ENCODE measurements at regions not wholly inside any gene's neighbourhood (a gene's known extent, or its start where the extent isn't known, plus 50 kb on each side); places are given as distances from the start of the nearest gene placed in this dataset.

- H3K36me3 ChIP-seq (ENCODE audit: control insufficient read depth in 2 of 2, insufficient read depth in 1 of 2, low read length in 2 of 2) = no peaks in the 10 kb centered on the region
- TF ChIP-seq ZNF76 (tag by site-specific recombination; IDR thresholded peaks at IDR 0.05; ENCODE audit: borderline replicate concordance, low read depth) (no peak), ZNF660 (tag by site-specific recombination; IDR thresholded peaks at IDR 0.05) (no peak), PRDM10 (tag by site-specific recombination; IDR thresholded peaks at IDR 0.05) (no peak), YY2 (tag by site-specific recombination; IDR thresholded peaks at IDR 0.05) (no peak), ZFP3 (tag by site-specific recombination; IDR thresholded peaks at IDR 0.05; ENCODE audit: low read depth) (no peak), BCL11B (tag by site-specific recombination; IDR thresholded peaks at IDR 0.05; ENCODE audit: low read depth) (no peak), ZNF223 (tag by site-specific recombination; IDR thresholded peaks at IDR 0.05) (no peak), TCF7L2 (IDR thresholded peaks at IDR 0.05; ENCODE audit: borderline replicate concordance, low read depth, low read length) (no peak), ZNF292 (tag by site-specific recombination; IDR thresholded peaks at IDR 0.05; ENCODE audit: borderline replicate concordance, low read depth) (no peak), ZNF629 (tag by site-specific recombination; IDR thresholded peaks at IDR 0.05) (no peak), ZNF354C (tag by site-specific recombination; IDR thresholded peaks at IDR 0.05; ENCODE audit: borderline replicate concordance, low read depth) (no peak)
- TF ChIP-seq, protein P1, sequence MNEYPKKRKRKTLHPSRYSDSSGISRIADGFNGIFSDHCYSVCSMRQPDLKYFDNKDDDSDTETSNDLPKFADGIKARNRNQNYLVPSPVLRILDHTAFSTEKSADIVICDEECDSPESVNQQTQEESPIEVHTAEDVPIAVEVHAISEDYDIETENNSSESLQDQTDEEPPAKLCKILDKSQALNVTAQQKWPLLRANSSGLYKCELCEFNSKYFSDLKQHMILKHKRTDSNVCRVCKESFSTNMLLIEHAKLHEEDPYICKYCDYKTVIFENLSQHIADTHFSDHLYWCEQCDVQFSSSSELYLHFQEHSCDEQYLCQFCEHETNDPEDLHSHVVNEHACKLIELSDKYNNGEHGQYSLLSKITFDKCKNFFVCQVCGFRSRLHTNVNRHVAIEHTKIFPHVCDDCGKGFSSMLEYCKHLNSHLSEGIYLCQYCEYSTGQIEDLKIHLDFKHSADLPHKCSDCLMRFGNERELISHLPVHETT (tag by site-specific recombination; IDR thresholded peaks at IDR 0.05) = no peak
- H3K27ac ChIP-seq (ENCODE audit: extremely low read depth, low read depth, low read length) = no peak overlapping the region
- CTCF ChIA-PET = interaction anchor here (1.1 kb wide), 1 partner anchor 177 kb away, joined by 3 read pairs; no protein-coding TSS in a partner anchor
- no peak overlapping the region for H3K4me3 ChIP-seq (ENCODE audit: low read depth, low read length)
- no peaks in the 10 kb centered on the region for H3K4me1 ChIP-seq (ENCODE audit: control insufficient read depth, insufficient read depth, low read length)
- no peaks in the 10 kb centered on the region for H3K9me3 ChIP-seq (ENCODE audit: control insufficient read depth, insufficient read depth, low read depth, low read length)
- POLR2A ChIA-PET = no interaction called here
Measured at GRCh38 chr12:107429006-107429705, 256.4 kb upstream of the PWP1 start.

GRCh38 chr12:107431942-107432341 is 253.7 kb upstream of the PWP1 start:
- ChIA-PET CTCF (no interaction called here), POLR2A (no interaction called here)
- TF ChIP-seq SETDB1 (IDR thresholded peaks at IDR 0.05; ENCODE audit: insufficient read length, low read length) = no peak
- no peak for TF ChIP-seq ZNF561 (tag by site-specific recombination; IDR thresholded peaks at IDR 0.05; ENCODE audit: borderline replicate concordance)
- TF ChIP-seq, protein P2, sequence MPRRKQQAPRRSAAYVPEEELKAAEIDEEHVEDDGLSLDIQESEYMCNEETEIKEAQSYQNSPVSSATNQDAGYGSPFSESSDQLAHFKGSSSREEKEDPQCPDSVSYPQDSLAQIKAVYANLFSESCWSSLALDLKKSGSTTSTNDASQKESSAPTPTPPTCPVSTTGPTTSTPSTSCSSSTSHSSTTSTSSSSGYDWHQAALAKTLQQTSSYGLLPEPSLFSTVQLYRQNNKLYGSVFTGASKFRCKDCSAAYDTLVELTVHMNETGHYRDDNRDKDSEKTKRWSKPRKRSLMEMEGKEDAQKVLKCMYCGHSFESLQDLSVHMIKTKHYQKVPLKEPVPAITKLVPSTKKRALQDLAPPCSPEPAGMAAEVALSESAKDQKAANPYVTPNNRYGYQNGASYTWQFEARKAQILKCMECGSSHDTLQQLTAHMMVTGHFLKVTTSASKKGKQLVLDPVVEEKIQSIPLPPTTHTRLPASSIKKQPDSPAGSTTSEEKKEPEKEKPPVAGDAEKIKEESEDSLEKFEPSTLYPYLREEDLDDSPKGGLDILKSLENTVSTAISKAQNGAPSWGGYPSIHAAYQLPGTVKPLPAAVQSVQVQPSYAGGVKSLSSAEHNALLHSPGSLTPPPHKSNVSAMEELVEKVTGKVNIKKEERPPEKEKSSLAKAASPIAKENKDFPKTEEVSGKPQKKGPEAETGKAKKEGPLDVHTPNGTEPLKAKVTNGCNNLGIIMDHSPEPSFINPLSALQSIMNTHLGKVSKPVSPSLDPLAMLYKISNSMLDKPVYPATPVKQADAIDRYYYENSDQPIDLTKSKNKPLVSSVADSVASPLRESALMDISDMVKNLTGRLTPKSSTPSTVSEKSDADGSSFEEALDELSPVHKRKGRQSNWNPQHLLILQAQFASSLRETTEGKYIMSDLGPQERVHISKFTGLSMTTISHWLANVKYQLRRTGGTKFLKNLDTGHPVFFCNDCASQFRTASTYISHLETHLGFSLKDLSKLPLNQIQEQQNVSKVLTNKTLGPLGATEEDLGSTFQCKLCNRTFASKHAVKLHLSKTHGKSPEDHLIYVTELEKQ (tag by site-specific recombination; IDR thresholded peaks at IDR 0.05; ENCODE audit: borderline replicate concordance) = no peak
- Histone ChIP-seq H3K9me3 (ENCODE audit: control insufficient read depth, insufficient read depth, low read depth, low read length) (no peaks in the 10 kb centered on the region), H3K27ac (ENCODE audit: extremely low read depth, low read depth, low read length) (no peak overlapping the region), H3K4me1 (ENCODE audit: control insufficient read depth, insufficient read depth, low read length) (no peaks in the 10 kb centered on the region), H3K4me3 (ENCODE audit: low read depth, low read length) (no peak overlapping the region), H3K36me3 (ENCODE audit: control insufficient read depth in 2 of 2, insufficient read depth in 1 of 2, low read length in 2 of 2) (no peaks in the 10 kb centered on the region)
